NB4 (cell line): ENCODE measurements at regions not wholly inside any gene's neighbourhood (a gene's known extent, or its start where the extent isn't known, plus 50 kb on each side); places are given as distances from the start of the nearest gene placed in this dataset.
A peak's percentile ranks its signal among the peaks of the same experiment; 100 is the strongest.

Experiments
- DNase-seq: peaks from one replicate; pipeline ENCODE4 v3.0.0; 2010; ENCODE audit warnings: low read depth
- H3K4me3 ChIP-seq: one replicate; pipeline ENCODE4 v1.5.1; 2011; ENCODE audit warnings: mild to moderate bottlenecking, low read depth, low read length, moderate library complexity
- CTCF ChIP-seq: IDR thresholded peaks from one replicate; pipeline ENCODE4 v1.5.1; 2012; ENCODE audit warnings: low read depth, low read length
- MAX ChIP-seq: IDR thresholded peaks from 2 replicates; pipeline ENCODE4 v1.6.1; 2011; ENCODE audit warnings: low read depth, low read length
- MYC ChIP-seq: IDR thresholded peaks from 2 replicates; pipeline ENCODE4 v1.6.1; 2011; ENCODE audit warnings: low read depth, low read length
- POLR2A ChIP-seq: IDR thresholded peaks from 2 replicates; pipeline ENCODE4 v1.6.1; 2011; ENCODE audit warnings: mild to moderate bottlenecking; ENCODE audit not compliant: insufficient read length; ENCODE audit errors: extremely low read depth

- TF ChIP-seq CTCF (no peak), POLR2A (no peak), MAX (no peak), MYC (no peak)
- no peak for DNase-seq
- no peak overlapping the region for H3K4me3 ChIP-seq
These were observed 159.0 kb downstream of the TEX29 start for GRCh38 chr13:111479412-111479811.

- H3K4me3 ChIP-seq: no peak overlapping the region
- TF ChIP-seq MAX: no peak
- no peak for TF ChIP-seq MYC
- TF ChIP-seq POLR2A: no peak
- no peak for TF ChIP-seq CTCF
- no peak for DNase-seq
These were observed 160.1 kb downstream of the TEX29 start for GRCh38 chr13:111480503-111480902.

GRCh38 chr13:111480976-111481375, 160.5 kb downstream of the TEX29 start:
- DNase-seq: no peak
- TF ChIP-seq MYC: no peak
- no peak overlapping the region for H3K4me3 ChIP-seq

GRCh38 chr13:111482126-111482525, 161.7 kb downstream of the TEX29 start:
- no peak for TF ChIP-seq POLR2A
- no peak for TF ChIP-seq MYC
- no peak for TF ChIP-seq CTCF
- no peak for TF ChIP-seq MAX
- no peak for DNase-seq

GRCh38 chr13:111482806-111483620, 162.6 kb downstream of the TEX29 start:
- DNase-seq: no peak
- no peak overlapping the region for H3K4me3 ChIP-seq
- TF ChIP-seq CTCF (no peak), POLR2A (no peak), MYC (no peak), MAX (no peak)

More at GRCh38 chr13:111482126-111482525, 161.7 kb downstream of the TEX29 start:
- H3K4me3 ChIP-seq: no peak overlapping the region

- no peak overlapping the region for H3K4me3 ChIP-seq
- DNase-seq: no peak
- TF ChIP-seq MAX: peak; percentile 59
- no peak for TF ChIP-seq POLR2A
These were observed 163.2 kb downstream of the TEX29 start for GRCh38 chr13:111483621-111483987.
